ENCODE measurements at regions not wholly inside any gene's neighbourhood (a gene's known extent, or its start where the extent isn't known, plus 50 kb on each side); places are given as distances from the start of the nearest gene placed in this dataset.

DNA sequence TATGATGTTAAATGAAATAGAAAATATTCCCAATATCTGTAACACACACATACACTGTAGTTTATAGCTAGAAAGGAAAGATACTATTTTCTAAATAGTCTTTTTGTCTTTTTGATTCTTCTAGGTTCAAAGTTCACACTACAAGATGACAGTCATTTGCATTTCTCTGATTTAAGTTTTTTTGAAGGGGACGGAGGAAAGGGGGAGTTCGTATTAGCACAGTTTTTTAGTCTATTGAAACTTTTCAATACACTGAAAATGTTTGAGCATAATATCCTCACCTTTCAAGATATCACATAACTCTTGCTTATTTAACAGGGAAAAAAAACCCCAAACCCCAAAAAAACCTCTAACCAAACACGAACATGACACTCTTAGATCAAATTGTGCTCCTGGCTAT lies 68.1 kb downstream of the BMP2 start:
- WGBS (ENCODE audit: insufficient coverage): no CpG with 5 or more reads among the region's 3 CpGs
- Histone ChIP-seq H3K9me3 (ENCODE audit: control extremely low read depth in 1 of 3, control insufficient read depth in 2 of 3, insufficient read depth in 1 of 3, low read length in 2 of 3) (no peaks in the 10 kb centered on the region), H4K20me1 (ENCODE audit: control insufficient read depth, insufficient read depth, low read length, poor library complexity, severe bottlenecking) (no peaks in the 10 kb centered on the region), H3K36me3 (replicated peaks in 1 of 2; ENCODE audit: control extremely low read depth in 1 of 2, control insufficient read depth in 1 of 2, extremely low read depth in 1 of 2, insufficient read depth in 2 of 2, low read length in 1 of 2) (no peaks in the 10 kb centered on the region), H3K4me1 (ENCODE audit: control insufficient read depth in 2 of 2, insufficient read depth in 2 of 2, low read length in 2 of 2) (no peaks in the 10 kb centered on the region), H3K27ac (ENCODE audit: low read length in 2 of 2) (no peak overlapping the region), H3K9ac (ENCODE audit: low read length) (no peak overlapping the region), H3K79me2 (ENCODE audit: control insufficient read depth, insufficient read depth, low read length) (no peaks in the 10 kb centered on the region), H3K27me3 (replicated peaks in 1 of 4; ENCODE audit: control extremely low read depth in 1 of 4, control insufficient read depth in 3 of 4, insufficient read depth in 4 of 4, low read length in 3 of 4) (no peaks in the 10 kb centered on the region), H3K4me3 (ENCODE audit: control extremely low read depth in 1 of 5, extremely low read depth in 1 of 5, insufficient read depth in 1 of 5, low read depth in 2 of 5, low read length in 4 of 5) (no peak overlapping the region), H2AFZ (ENCODE audit: insufficient read depth, low read depth, low read length, poor library complexity, severe bottlenecking) (no peak overlapping the region), H3K4me2 (replicated peaks; ENCODE audit: low read depth, low read length, poor library complexity, severe bottlenecking) (no peak overlapping the region)
- no peak overlapping the region for H3K27ac Mint-ChIP-seq
- no peaks in the 10 kb centered on the region for H3K4me1 Mint-ChIP-seq
- no peak overlapping the region for H3K4me3 Mint-ChIP-seq
- no peaks in the 10 kb centered on the region for H3K9me3 Mint-ChIP-seq (ENCODE audit: insufficient read depth)
- H3K27me3 Mint-ChIP-seq: no peaks in the 10 kb centered on the region
- DNase-seq (no peak), ATAC-seq (ENCODE audit: low read depth) (no peak)
- TF ChIP-seq EZH2 (IDR thresholded peaks at IDR 0.05; ENCODE audit: borderline replicate concordance, insufficient read depth, low read depth, low read length, poor library complexity, severe bottlenecking) (no peak), CTCF (IDR thresholded peaks at IDR 0.05) (no peak)
- intact Hi-C loops (cut with micrococcal nuclease): no loop called here
- CTCF ChIA-PET: interaction anchor here (1.5 kb wide), 1 partner anchor 1887 kb away, joined by 5 read pairs; no protein-coding TSS in a partner anchor
- POLR2A ChIA-PET: no interaction called here

GRCh38 chr20:6836821-6837374 lies 69.4 kb downstream of the BMP2 start:
- intact Hi-C loops (cut with micrococcal nuclease): no loop called here
- no peak for DNase-seq
- no peaks in the 10 kb centered on the region for H3K9me3 Mint-ChIP-seq (ENCODE audit: insufficient read depth)

More at GRCh38 chr20:6836821-6837374, 69.4 kb downstream of the BMP2 start:
- TF ChIP-seq EZH2 (IDR thresholded peaks at IDR 0.05; ENCODE audit: borderline replicate concordance, insufficient read depth, low read depth, low read length, poor library complexity, severe bottlenecking): no peak
- no peak for TF ChIP-seq CTCF (IDR thresholded peaks at IDR 0.05)
- Histone ChIP-seq H3K27ac (ENCODE audit: low read length in 2 of 2) (no peak overlapping the region), H3K4me1 (ENCODE audit: control insufficient read depth in 2 of 2, insufficient read depth in 2 of 2, low read length in 2 of 2) (no peaks in the 10 kb centered on the region), H2AFZ (ENCODE audit: insufficient read depth, low read depth, low read length, poor library complexity, severe bottlenecking) (no peak overlapping the region), H3K9me3 (ENCODE audit: control extremely low read depth in 1 of 3, control insufficient read depth in 2 of 3, insufficient read depth in 1 of 3, low read length in 2 of 3) (no peaks in the 10 kb centered on the region), H3K79me2 (ENCODE audit: control insufficient read depth, insufficient read depth, low read length) (no peaks in the 10 kb centered on the region), H3K36me3 (replicated peaks in 1 of 2; ENCODE audit: control extremely low read depth in 1 of 2, control insufficient read depth in 1 of 2, extremely low read depth in 1 of 2, insufficient read depth in 2 of 2, low read length in 1 of 2) (no peaks in the 10 kb centered on the region), H4K20me1 (ENCODE audit: control insufficient read depth, insufficient read depth, low read length, poor library complexity, severe bottlenecking) (no peaks in the 10 kb centered on the region), H3K4me2 (replicated peaks; ENCODE audit: low read depth, low read length, poor library complexity, severe bottlenecking) (no peak overlapping the region), H3K27me3 (replicated peaks in 1 of 4; ENCODE audit: control extremely low read depth in 1 of 4, control insufficient read depth in 3 of 4, insufficient read depth in 4 of 4, low read length in 3 of 4) (no peaks in the 10 kb centered on the region), H3K4me3 (ENCODE audit: control extremely low read depth in 1 of 5, extremely low read depth in 1 of 5, insufficient read depth in 1 of 5, low read depth in 2 of 5, low read length in 4 of 5) (no peak overlapping the region), H3K9ac (ENCODE audit: low read length) (no peak overlapping the region)
- Mint-ChIP-seq H3K27ac (no peak overlapping the region), H3K4me3 (no peak overlapping the region), H3K4me1 (no peaks in the 10 kb centered on the region), H3K27me3 (no peaks in the 10 kb centered on the region)
- ChIA-PET CTCF (no interaction called here), POLR2A (no interaction called here)
- no peak for ATAC-seq (ENCODE audit: low read depth)
- WGBS (ENCODE audit: insufficient coverage): 86% methylated on average over 3 of the region's 7 CpGs

All from B cell (primary cell).